GM18507 (cell line): ENCODE measurements at regions not wholly inside any gene's neighbourhood (a gene's known extent, or its start where the extent isn't known, plus 50 kb on each side); places are given as distances from the start of the nearest gene placed in this dataset.
"Not testable (repeated sequence)": the region's sequence is repeated elsewhere in the genome, so short reads cannot be mapped to it uniquely, and the experiment has no call there.

Experiments
- DNase-seq: peaks from one replicate; pipeline ENCODE4 v3.0.0; 2011; ENCODE audit warnings: low read depth; ENCODE audit not compliant: insufficient read length; ENCODE audit errors: extremely low spot score
- FAIRE-seq: peaks from 2 replicates; lab custom pipeline; 2011; peaks lifted over from hg19 to GRCh38; lab: Jason Lieb, UNC

GRCh38 chr12:24541193-24541871 is 407.6 kb downstream of the BCAT1 start:
- no peak for DNase-seq
- FAIRE-seq: no peak

- no peak for DNase-seq
- no peak for FAIRE-seq
Observed at GRCh38 chr12:24539646-24540045, 409.3 kb downstream of the BCAT1 start.

- FAIRE-seq (no peak), DNase-seq (no peak)
Observed at GRCh38 chr12:24537083-24537860, 411.6 kb downstream of the BCAT1 start.

- FAIRE-seq (no peak), DNase-seq (no peak)
Observed at GRCh38 chr12:24535334-24536069, 413.4 kb downstream of the BCAT1 start.

GRCh38 chr12:24534622-24535021 is 414.3 kb downstream of the BCAT1 start:
- no peak for FAIRE-seq
- no peak for DNase-seq

GRCh38 chr12:24533716-24534352 is 415.1 kb downstream of the BCAT1 start:
- DNase-seq (no peak), FAIRE-seq (no peak)

- no peak for DNase-seq
- no peak for FAIRE-seq
Observed at GRCh38 chr12:24530689-24531088, 418.2 kb downstream of the BCAT1 start.

GRCh38 chr12:24527102-24527501 is 421.8 kb downstream of the BCAT1 start:
- DNase-seq (no peak), FAIRE-seq (no peak)

- FAIRE-seq (no peak), DNase-seq (no peak)
Observed at GRCh38 chr12:24522736-24523135, 426.2 kb downstream of the BCAT1 start.

- DNase-seq (no peak), FAIRE-seq (no peak)
Observed at GRCh38 chr12:24519759-24520158, 429.1 kb downstream of the BCAT1 start.

GRCh38 chr12:24517000-24517399 is 431.9 kb downstream of the BCAT1 start:
- FAIRE-seq (no peak), DNase-seq (no peak)

GRCh38 chr12:24510581-24511125 is 438.2 kb downstream of the BCAT1 start:
- no peak for FAIRE-seq
- DNase-seq: no peak

- DNase-seq (no peak), FAIRE-seq (no peak)
Observed at GRCh38 chr12:24507827-24508226, 441.1 kb downstream of the BCAT1 start.

GRCh38 chr12:24505366-24506015 is 443.4 kb downstream of the BCAT1 start:
- no peak for DNase-seq
- no peak for FAIRE-seq

GRCh38 chr12:24503477-24503876 is 445.4 kb downstream of the BCAT1 start:
- not testable (repeated sequence) for FAIRE-seq, DNase-seq

GRCh38 chr12:24500831-24501230 is 448.1 kb downstream of the BCAT1 start:
- DNase-seq (no peak), FAIRE-seq (no peak)

- no peak for DNase-seq
- FAIRE-seq: no peak
Observed at GRCh38 chr12:24500421-24500820, 448.5 kb downstream of the BCAT1 start.

- DNase-seq (no peak), FAIRE-seq (no peak)
Observed at GRCh38 chr12:24499151-24500146, 449.5 kb downstream of the BCAT1 start.
